Mesodermal cell (in vitro differentiated cells): ENCODE measurements at regions not wholly inside any gene's neighbourhood (a gene's known extent, or its start where the extent isn't known, plus 50 kb on each side); places are given as distances from the start of the nearest gene placed in this dataset.

Source experiments
- H3K27ac ChIP-seq: 2 replicates; pipeline ENCODE4 v1.7.0; 2013; ENCODE audit warnings: mild to moderate bottlenecking, low read depth, low read length, moderate library complexity; ENCODE audit not compliant: severe bottlenecking
- H3K36me3 ChIP-seq: 2 replicates; pipeline ENCODE4 v1.7.1; 2013; ENCODE audit warnings: mild to moderate bottlenecking, low read length, moderate library complexity; ENCODE audit not compliant: control insufficient read depth, insufficient read depth
- H3K4me1 ChIP-seq: one replicate; pipeline ENCODE4 v1.7.1; 2013; ENCODE audit warnings: mild to moderate bottlenecking, low read length; ENCODE audit not compliant: insufficient read depth, control insufficient read depth, poor library complexity, severe bottlenecking
- H3K4me3 ChIP-seq: 2 replicates; pipeline ENCODE4 v1.7.0; 2013; ENCODE audit warnings: low read length, control low read depth, mild to moderate bottlenecking; ENCODE audit not compliant: insufficient read depth, poor library complexity, severe bottlenecking; ENCODE audit errors: extremely low read depth
- H3K9me3 ChIP-seq: 2 replicates; pipeline ENCODE4 v1.7.1; 2013; ENCODE audit warnings: mild to moderate bottlenecking, low read length, moderate library complexity; ENCODE audit not compliant: control insufficient read depth
- WGBS, 2 experiments: methylation state at CpG; one replicate each; pipeline ENCODE4 v1.1.5; 2013; ENCODE audit warnings: missing lambda C conversion rate in 2 of 2; ENCODE audit not compliant: insufficient coverage in 2 of 2; 5-methylcytosine and 5-hydroxymethylcytosine counted together

- 70% methylated on average over 4 of the region's 7 CpGs; no CpG with 5 or more reads in 1 of the 2 experiments for WGBS, 2 experiments
- Histone ChIP-seq H3K27ac (no peak overlapping the region), H3K4me1 (peaks cover 11% of the 10 kb centered on the region), H3K36me3 (no peaks in the 10 kb centered on the region), H3K9me3 (no peaks in the 10 kb centered on the region), H3K4me3 (no peak overlapping the region)
Observed at GRCh38 chr18:52288403-52289004, 51.5 kb upstream of the DCC start.

GRCh38 chr18:52289392-52289791 is 50.6 kb upstream of the DCC start:
- Histone ChIP-seq H3K4me1 (peaks cover 11% of the 10 kb centered on the region), H3K9me3 (no peaks in the 10 kb centered on the region), H3K36me3 (no peaks in the 10 kb centered on the region), H3K4me3 (no peak overlapping the region), H3K27ac (no peak overlapping the region)
- WGBS, 2 experiments = no CpG with 5 or more reads among the region's 1 CpG
